GM12878 (cell line): ENCODE measurements at regions not wholly inside any gene's neighbourhood (a gene's known extent, or its start where the extent isn't known, plus 50 kb on each side); places are given as distances from the start of the nearest gene placed in this dataset.

ENCODE experiments used
- ATAC-seq: fragments of 200-7000 bp; cut with Tn5 transposase; 3 replicates; pipeline ENCODE4 v1.9.1; 2020; ENCODE audit warnings: mild to moderate bottlenecking, moderate library complexity
- BruUV-seq: library from RNA; stranded (reverse); fragments of 400-500 nt; replicated peaks from 2 replicates; lab custom pipeline; 2021; lab: Mats Ljungman, UMichigan
- CTCF ChIA-PET: fragments of 300-600 bp; sonication (Branson Sonifier 250); formaldehyde crosslinking; extraction: SDS; loops from one replicate; lab custom pipeline; 2021; ENCODE audit warnings: inconsistent platforms; lab: Yijun Ruan, JAX
- POLR2A ChIA-PET: fragments of 350-600 bp; formaldehyde crosslinking; extraction: SDS; loops from one replicate; lab custom pipeline; 2021; ENCODE audit warnings: inconsistent platforms; lab: Charles Lee
- RAD21 ChIA-PET: fragments of 300-600 bp; sonication (Branson Sonifier 250); formaldehyde crosslinking; loops from one replicate; lab custom pipeline; 2023; ENCODE audit warnings: antibody characterized with exemption; ENCODE audit not compliant: unreplicated experiment; lab: Charles Lee
- SMC1A ChIA-PET: fragments of 300-600 bp; sonication (Branson Sonifier 250); formaldehyde crosslinking; loops from one replicate; lab custom pipeline; 2023; ENCODE audit not compliant: unreplicated experiment, uncharacterized antibody; lab: Charles Lee
- DNase-seq: peaks from one replicate; pipeline ENCODE4 v3.0.0-alpha.2; 2011; ENCODE audit warnings: low read depth, low spot score
- FAIRE-seq: peaks from 3 replicates; lab custom pipeline; 2011; peaks lifted over from hg19 to GRCh38; lab: Jason Lieb, UNC
- H2AFZ ChIP-seq: 2 replicates; pipeline ENCODE4 v1.6.0; 2011; ENCODE audit warnings: low read depth, low read length, control low read depth; ENCODE audit not compliant: control insufficient read depth
- H3K27ac ChIP-seq: 2 replicates; pipeline ENCODE4 v1.5.1; 2011; ENCODE audit warnings: control low read depth; ENCODE audit not compliant: control insufficient read depth, insufficient read depth
- H3K27me3 ChIP-seq, 2 experiments: replicated peaks in 1 of 2; 2 replicates each; pipeline versions ENCODE4 v1.6.0 to v1.6.1; 2011; ENCODE audit warnings: low read length in 1 of 2; ENCODE audit not compliant: control insufficient read depth in 2 of 2, insufficient read depth in 2 of 2
- H3K36me3 ChIP-seq, 2 experiments: 2 replicates each; pipeline ENCODE4 v1.5.1; 2011; ENCODE audit warnings: low read length in 1 of 2; ENCODE audit not compliant: control insufficient read depth in 2 of 2, insufficient read depth in 2 of 2
- H3K4me1 ChIP-seq: 2 replicates; pipeline ENCODE4 v1.6.1; 2011; ENCODE audit warnings: mild to moderate bottlenecking, low read length, moderate library complexity, mixed read lengths; ENCODE audit not compliant: control insufficient read depth, insufficient read depth
- H3K4me2 ChIP-seq: 2 replicates; pipeline ENCODE4 v1.6.0; 2011; ENCODE audit warnings: control low read depth; ENCODE audit not compliant: control insufficient read depth, insufficient read depth
- H3K4me3 ChIP-seq: fragments of 200-600 bp; sonication (generic); 2 replicates; pipeline ENCODE4 v1.5.1; 2016
- H3K79me2 ChIP-seq: 2 replicates; pipeline ENCODE4 v1.6.0; 2011; ENCODE audit warnings: low read length; ENCODE audit not compliant: control insufficient read depth, insufficient read depth
- H3K9ac ChIP-seq: 2 replicates; pipeline ENCODE4 v1.8.0; 2011; ENCODE audit warnings: low read length, control low read depth, mixed read lengths; ENCODE audit not compliant: control insufficient read depth, insufficient read depth
- H3K9me3 ChIP-seq: replicated peaks from 3 replicates; pipeline ENCODE4 v1.5.1; 2011; ENCODE audit warnings: mild to moderate bottlenecking, low read length; ENCODE audit not compliant: control insufficient read depth, insufficient read depth
- H4K20me1 ChIP-seq: 2 replicates; pipeline ENCODE4 v1.6.0; 2011; ENCODE audit not compliant: control insufficient read depth, insufficient read depth
- BMI1 ChIP-seq: fragments of 450-650 bp; IDR thresholded peaks from 2 replicates; pipeline ENCODE4 v1.6.1; 2016; ENCODE audit warnings: mild to moderate bottlenecking, moderate library complexity, borderline replicate concordance
- BRCA1 ChIP-seq: IDR thresholded peaks from 2 replicates; pipeline ENCODE4 v1.6.1; 2011; ENCODE audit warnings: low read depth, low read length, improper control_type of control experiment
- CREM ChIP-seq: IDR thresholded peaks from 2 replicates; pipeline ENCODE4 v1.6.1; 2014; ENCODE audit warnings: antibody characterized with exemption, low read depth
- DPF2 ChIP-seq: fragments of 450-650 bp; IDR thresholded peaks from 2 replicates; pipeline ENCODE4 v1.6.1; 2017; ENCODE audit warnings: mild to moderate bottlenecking
- IKZF1 ChIP-seq: fragments of 450-650 bp; conservative IDR thresholded peaks from 2 replicates; pipeline ENCODE4 v1.6.1; 2017; ENCODE audit warnings: antibody characterized with exemption, mild to moderate bottlenecking
- IRF4 ChIP-seq: IDR thresholded peaks from 2 replicates; pipeline ENCODE4 v1.6.1; 2011; ENCODE audit warnings: low read depth, low read length
- MTA2 ChIP-seq: fragments of 450-650 bp; IDR thresholded peaks from 2 replicates; pipeline ENCODE4 v1.6.1; 2016; ENCODE audit warnings: low read depth, mild to moderate bottlenecking, moderate library complexity
- NBN ChIP-seq: fragments of 450-650 bp; IDR thresholded peaks from 2 replicates; pipeline ENCODE4 v1.6.1; 2016
- NFYB ChIP-seq: IDR thresholded peaks from 2 replicates; pipeline ENCODE4 v1.6.1; 2011; ENCODE audit warnings: low read depth, mild to moderate bottlenecking, low read length, improper control_type of control experiment, moderate library complexity; ENCODE audit not compliant: insufficient read depth
- PAX8 ChIP-seq: fragments of 450-650 bp; IDR thresholded peaks from 2 replicates; pipeline ENCODE4 v1.6.1; 2017; ENCODE audit warnings: mild to moderate bottlenecking, moderate library complexity
- POLR2A ChIP-seq: IDR thresholded peaks from 2 replicates; pipeline ENCODE4 v1.6.1; 2011; ENCODE audit warnings: low read depth, mild to moderate bottlenecking, low read length
- RBBP5 ChIP-seq: fragments of 200-600 bp; sonication (generic); conservative IDR thresholded peaks from 2 replicates; pipeline ENCODE4 v1.6.1; 2016
- RCOR1 ChIP-seq: conservative IDR thresholded peaks from 2 replicates; pipeline ENCODE4 v1.6.1; 2012; ENCODE audit warnings: low read depth, low read length, improper control_type of control experiment
- RUNX3 ChIP-seq: IDR thresholded peaks from 2 replicates; pipeline ENCODE4 v1.6.1; 2012; ENCODE audit warnings: low read length, inconsistent platforms
- ZNF384 ChIP-seq: IDR thresholded peaks from 2 replicates; pipeline ENCODE4 v1.6.1; 2012; ENCODE audit warnings: low read depth, mild to moderate bottlenecking, low read length, improper control_type of control experiment, borderline replicate concordance
- WGBS: methylation state at CpG from one replicate; pipeline ENCODE4 v1.1.6; 2016; ENCODE audit warnings: low lambda C conversion rate; ENCODE audit not compliant: insufficient replicate concordance, insufficient coverage; ENCODE audit errors: missing lambda C conversion rate; 5-methylcytosine and 5-hydroxymethylcytosine counted together
- in situ Hi-C: fragments of 300-500 bp; cut with MboI; formaldehyde crosslinking; loops from 9 replicates; pipeline ENCODE4 v1.14.3; 2018; ENCODE audit warnings: mixed read lengths
- intact Hi-C: fragments of 100-400 bp; cut with micrococcal nuclease; formaldehyde crosslinking; loops from one replicate; pipeline ENCODE4 v1.14.2; 2022; ENCODE audit not compliant: unreplicated experiment
- TF ChIP-seq, protein P1 (sequence below): fragments of 450-650 bp; IDR thresholded peaks from 2 replicates; pipeline ENCODE4 v1.6.1; 2016; ENCODE audit warnings: mild to moderate bottlenecking
- TF ChIP-seq, protein P2 (sequence below): fragments of 450-650 bp; IDR thresholded peaks from 2 replicates; pipeline ENCODE4 v1.6.1; 2017; ENCODE audit warnings: mild to moderate bottlenecking
- TF ChIP-seq, protein P3 (sequence below): IDR thresholded peaks from 2 replicates; pipeline ENCODE4 v1.6.1; 2012; ENCODE audit warnings: improper control_type of control experiment, low read depth, low read length; ENCODE audit not compliant: insufficient replicate concordance

DNA sequence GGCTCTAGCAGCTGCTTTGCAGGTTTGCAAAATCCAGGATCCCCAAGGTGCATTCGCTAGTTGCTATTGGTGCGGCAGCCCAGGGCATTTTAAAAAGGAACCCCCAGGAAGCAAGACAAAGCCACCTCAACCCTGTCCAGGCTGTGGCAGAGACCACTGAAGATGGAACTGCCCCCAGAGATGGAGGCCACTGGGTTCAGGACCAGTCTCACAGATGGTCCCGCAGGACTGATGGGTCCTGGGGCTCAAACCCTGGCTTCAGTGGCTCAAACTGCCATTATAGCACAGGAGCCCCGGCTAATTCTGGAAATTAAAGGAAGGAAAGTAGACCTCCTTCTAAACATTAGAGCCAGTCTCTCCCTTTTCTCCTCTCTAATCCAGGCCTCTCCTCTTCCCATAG is 79.8 kb upstream of the TSPAN11 start (continued):
- TF ChIP-seq DPF2 (no peak), RBBP5 (no peak), CREM (no peak), PAX8 (no peak), ZNF384 (no peak)

DNA sequence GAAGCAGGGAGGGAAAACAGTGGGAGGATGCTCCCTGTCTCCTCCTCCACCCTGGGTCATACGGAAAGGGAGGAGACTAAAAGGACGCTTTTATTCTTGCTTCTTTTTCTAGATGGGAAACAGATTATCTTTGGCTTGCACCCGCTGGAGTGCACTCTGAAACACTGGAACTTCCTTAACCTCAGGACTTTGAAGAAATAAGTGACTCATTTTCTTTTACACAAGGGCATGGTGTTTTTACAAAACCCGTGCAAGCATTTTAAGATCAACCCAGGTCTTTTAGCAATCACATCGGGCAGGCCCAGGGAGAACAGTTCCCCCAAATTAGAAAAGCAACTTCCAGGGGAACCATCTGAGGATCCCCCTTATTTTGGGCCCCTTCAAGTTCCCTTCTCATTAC is 80.9 kb upstream of the TSPAN11 start:
- CTCF ChIA-PET, result interaction anchor here (1.0 to 10.0 kb wide), 4 partner anchors 22 to 393 kb away, joined by 3 to 125 read pairs (median 52); no protein-coding TSS in a partner anchor
- POLR2A ChIA-PET, result no interaction called here
- no peaks in the 10 kb centered on the region for H3K36me3 ChIP-seq
- no peak for TF ChIP-seq DPF2
- TF ChIP-seq RUNX3, result no peak
- TF ChIP-seq, protein P1, sequence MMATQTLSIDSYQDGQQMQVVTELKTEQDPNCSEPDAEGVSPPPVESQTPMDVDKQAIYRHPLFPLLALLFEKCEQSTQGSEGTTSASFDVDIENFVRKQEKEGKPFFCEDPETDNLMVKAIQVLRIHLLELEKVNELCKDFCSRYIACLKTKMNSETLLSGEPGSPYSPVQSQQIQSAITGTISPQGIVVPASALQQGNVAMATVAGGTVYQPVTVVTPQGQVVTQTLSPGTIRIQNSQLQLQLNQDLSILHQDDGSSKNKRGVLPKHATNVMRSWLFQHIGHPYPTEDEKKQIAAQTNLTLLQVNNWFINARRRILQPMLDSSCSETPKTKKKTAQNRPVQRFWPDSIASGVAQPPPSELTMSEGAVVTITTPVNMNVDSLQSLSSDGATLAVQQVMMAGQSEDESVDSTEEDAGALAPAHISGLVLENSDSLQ, result no peak
- no peak for TF ChIP-seq NBN
- no peak for TF ChIP-seq IKZF1
- TF ChIP-seq, protein P2, sequence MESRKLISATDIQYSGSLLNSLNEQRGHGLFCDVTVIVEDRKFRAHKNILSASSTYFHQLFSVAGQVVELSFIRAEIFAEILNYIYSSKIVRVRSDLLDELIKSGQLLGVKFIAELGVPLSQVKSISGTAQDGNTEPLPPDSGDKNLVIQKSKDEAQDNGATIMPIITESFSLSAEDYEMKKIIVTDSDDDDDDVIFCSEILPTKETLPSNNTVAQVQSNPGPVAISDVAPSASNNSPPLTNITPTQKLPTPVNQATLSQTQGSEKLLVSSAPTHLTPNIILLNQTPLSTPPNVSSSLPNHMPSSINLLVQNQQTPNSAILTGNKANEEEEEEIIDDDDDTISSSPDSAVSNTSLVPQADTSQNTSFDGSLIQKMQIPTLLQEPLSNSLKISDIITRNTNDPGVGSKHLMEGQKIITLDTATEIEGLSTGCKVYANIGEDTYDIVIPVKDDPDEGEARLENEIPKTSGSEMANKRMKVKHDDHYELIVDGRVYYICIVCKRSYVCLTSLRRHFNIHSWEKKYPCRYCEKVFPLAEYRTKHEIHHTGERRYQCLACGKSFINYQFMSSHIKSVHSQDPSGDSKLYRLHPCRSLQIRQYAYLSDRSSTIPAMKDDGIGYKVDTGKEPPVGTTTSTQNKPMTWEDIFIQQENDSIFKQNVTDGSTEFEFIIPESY, result no peak
- no peak for TF ChIP-seq BRCA1
- no peak for TF ChIP-seq POLR2A
- TF ChIP-seq MTA2, result no peak
- TF ChIP-seq BMI1, result no peak
- TF ChIP-seq NFYB, result no peak
- TF ChIP-seq RCOR1, result no peak
- TF ChIP-seq, protein P3, sequence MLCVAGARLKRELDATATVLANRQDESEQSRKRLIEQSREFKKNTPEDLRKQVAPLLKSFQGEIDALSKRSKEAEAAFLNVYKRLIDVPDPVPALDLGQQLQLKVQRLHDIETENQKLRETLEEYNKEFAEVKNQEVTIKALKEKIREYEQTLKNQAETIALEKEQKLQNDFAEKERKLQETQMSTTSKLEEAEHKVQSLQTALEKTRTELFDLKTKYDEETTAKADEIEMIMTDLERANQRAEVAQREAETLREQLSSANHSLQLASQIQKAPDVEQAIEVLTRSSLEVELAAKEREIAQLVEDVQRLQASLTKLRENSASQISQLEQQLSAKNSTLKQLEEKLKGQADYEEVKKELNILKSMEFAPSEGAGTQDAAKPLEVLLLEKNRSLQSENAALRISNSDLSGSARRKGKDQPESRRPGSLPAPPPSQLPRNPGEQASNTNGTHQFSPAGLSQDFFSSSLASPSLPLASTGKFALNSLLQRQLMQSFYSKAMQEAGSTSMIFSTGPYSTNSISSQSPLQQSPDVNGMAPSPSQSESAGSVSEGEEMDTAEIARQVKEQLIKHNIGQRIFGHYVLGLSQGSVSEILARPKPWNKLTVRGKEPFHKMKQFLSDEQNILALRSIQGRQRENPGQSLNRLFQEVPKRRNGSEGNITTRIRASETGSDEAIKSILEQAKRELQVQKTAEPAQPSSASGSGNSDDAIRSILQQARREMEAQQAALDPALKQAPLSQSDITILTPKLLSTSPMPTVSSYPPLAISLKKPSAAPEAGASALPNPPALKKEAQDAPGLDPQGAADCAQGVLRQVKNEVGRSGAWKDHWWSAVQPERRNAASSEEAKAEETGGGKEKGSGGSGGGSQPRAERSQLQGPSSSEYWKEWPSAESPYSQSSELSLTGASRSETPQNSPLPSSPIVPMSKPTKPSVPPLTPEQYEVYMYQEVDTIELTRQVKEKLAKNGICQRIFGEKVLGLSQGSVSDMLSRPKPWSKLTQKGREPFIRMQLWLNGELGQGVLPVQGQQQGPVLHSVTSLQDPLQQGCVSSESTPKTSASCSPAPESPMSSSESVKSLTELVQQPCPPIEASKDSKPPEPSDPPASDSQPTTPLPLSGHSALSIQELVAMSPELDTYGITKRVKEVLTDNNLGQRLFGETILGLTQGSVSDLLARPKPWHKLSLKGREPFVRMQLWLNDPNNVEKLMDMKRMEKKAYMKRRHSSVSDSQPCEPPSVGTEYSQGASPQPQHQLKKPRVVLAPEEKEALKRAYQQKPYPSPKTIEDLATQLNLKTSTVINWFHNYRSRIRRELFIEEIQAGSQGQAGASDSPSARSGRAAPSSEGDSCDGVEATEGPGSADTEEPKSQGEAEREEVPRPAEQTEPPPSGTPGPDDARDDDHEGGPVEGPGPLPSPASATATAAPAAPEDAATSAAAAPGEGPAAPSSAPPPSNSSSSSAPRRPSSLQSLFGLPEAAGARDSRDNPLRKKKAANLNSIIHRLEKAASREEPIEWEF, result no peak
- no peak for TF ChIP-seq IRF4

More for the DNA sequence above, 80.9 kb upstream of the TSPAN11 start:
- Histone ChIP-seq H3K27me3 (no peaks in the 10 kb centered on the region), H3K9me3 (no peaks in the 10 kb centered on the region), H3K9ac (no peak overlapping the region), H3K4me1 (no peaks in the 10 kb centered on the region), H2AFZ (no peak overlapping the region), H3K4me3 (no peak overlapping the region), H3K79me2 (no peaks in the 10 kb centered on the region), H3K27ac (no peak overlapping the region), H4K20me1 (no peaks in the 10 kb centered on the region), H3K4me2 (no peak overlapping the region)
- in situ Hi-C loops (loop anchor here (5.0 to 10.0 kb wide), 2 partner anchors 149 to 392 kb away; no protein-coding TSS in a partner anchor), intact Hi-C loops (loop anchor here (10.0 kb wide), 1 partner anchor 1291 kb away; no protein-coding TSS in a partner anchor)
- ChIA-PET RAD21 (interaction anchor here (3.9 kb wide), 1 partner anchor 140 kb away, joined by 24 read pairs; no protein-coding TSS in a partner anchor), SMC1A (interaction anchor here (4.5 kb wide), 1 partner anchor 394 kb away, joined by 20 read pairs; no protein-coding TSS in a partner anchor)
- BruUV-seq, result no TSS peak
- 35% methylated on average over 5 of the region's 5 CpGs for WGBS
- ATAC-seq (no peak), FAIRE-seq (no peak), DNase-seq (no peak)
